ENCODE measurements at regions not wholly inside any gene's neighbourhood (a gene's known extent, or its start where the extent isn't known, plus 50 kb on each side); places are given as distances from the start of the nearest gene placed in this dataset.
"Not testable (repeated sequence)": the region's sequence is repeated elsewhere in the genome, so short reads cannot be mapped to it uniquely, and the experiment has no call there.

GRCh38 chr10:94125856-94126255 is 132.1 kb downstream of the PLCE1 start:
- Mint-ChIP-seq H3K27ac (no peak overlapping the region), H3K27me3 (no peaks in the 10 kb centered on the region), H3K4me1 (no peaks in the 10 kb centered on the region), H3K9me3 (no peaks in the 10 kb centered on the region), H3K36me3 (no peaks in the 10 kb centered on the region), H3K4me3 (no peak overlapping the region)
- CTCF ChIA-PET, result no interaction called here
- DNase-seq, result no peak

- Mint-ChIP-seq H3K36me3 (no peaks in the 10 kb centered on the region), H3K27ac (no peak overlapping the region)
Measured at GRCh38 chr10:94129393-94130130, 135.8 kb downstream of the PLCE1 start.

GRCh38 chr10:94131885-94132284 is 138.2 kb downstream of the PLCE1 start:
- H3K9me3 Mint-ChIP-seq, result no peaks in the 10 kb centered on the region
- H3K4me1 Mint-ChIP-seq, result no peaks in the 10 kb centered on the region
- H3K36me3 Mint-ChIP-seq, result no peaks in the 10 kb centered on the region
- H3K27me3 Mint-ChIP-seq, result no peaks in the 10 kb centered on the region
- CTCF ChIA-PET, result no interaction called here
- H3K27ac Mint-ChIP-seq, result no peak overlapping the region
- no peak overlapping the region for H3K4me3 Mint-ChIP-seq
- no peak for DNase-seq

More at GRCh38 chr10:94129393-94130130, 135.8 kb downstream of the PLCE1 start:
- Mint-ChIP-seq H3K9me3 (no peaks in the 10 kb centered on the region), H3K4me1 (no peaks in the 10 kb centered on the region), H3K27me3 (no peaks in the 10 kb centered on the region), H3K4me3 (no peak overlapping the region)
- CTCF ChIA-PET, result no interaction called here
- DNase-seq, result no peak

GRCh38 chr10:94133239-94133638 is 139.5 kb downstream of the PLCE1 start:
- no peak overlapping the region for H3K27ac Mint-ChIP-seq
- H3K36me3 Mint-ChIP-seq, result no peaks in the 10 kb centered on the region
- H3K4me3 Mint-ChIP-seq, result no peak overlapping the region
- no peaks in the 10 kb centered on the region for H3K27me3 Mint-ChIP-seq
- CTCF ChIA-PET, result no interaction called here
- DNase-seq, result no peak
- no peaks in the 10 kb centered on the region for H3K9me3 Mint-ChIP-seq
- H3K4me1 Mint-ChIP-seq, result no peaks in the 10 kb centered on the region

GRCh38 chr10:94137747-94138146 is 144.0 kb downstream of the PLCE1 start:
- Mint-ChIP-seq H3K9me3 (no peaks in the 10 kb centered on the region), H3K27ac (no peak overlapping the region), H3K4me1 (no peaks in the 10 kb centered on the region), H3K27me3 (no peaks in the 10 kb centered on the region), H3K36me3 (no peaks in the 10 kb centered on the region), H3K4me3 (no peak overlapping the region)
- DNase-seq, result no peak
- CTCF ChIA-PET, result no interaction called here

GRCh38 chr10:94138391-94138790 is 144.7 kb downstream of the PLCE1 start:
- no peak overlapping the region for H3K4me3 Mint-ChIP-seq
- CTCF ChIA-PET, result no interaction called here
- no peaks in the 10 kb centered on the region for H3K36me3 Mint-ChIP-seq
- DNase-seq, result no peak
- H3K27me3 Mint-ChIP-seq, result no peaks in the 10 kb centered on the region
- no peak overlapping the region for H3K27ac Mint-ChIP-seq
- H3K4me1 Mint-ChIP-seq, result no peaks in the 10 kb centered on the region
- H3K9me3 Mint-ChIP-seq, result no peaks in the 10 kb centered on the region

- no peak for DNase-seq
- CTCF ChIA-PET, result no interaction called here
- H3K4me3 Mint-ChIP-seq, result no peak overlapping the region
- no peaks in the 10 kb centered on the region for H3K36me3 Mint-ChIP-seq
- no peak overlapping the region for H3K27ac Mint-ChIP-seq
- H3K4me1 Mint-ChIP-seq, result no peaks in the 10 kb centered on the region
- H3K9me3 Mint-ChIP-seq, result no peaks in the 10 kb centered on the region
- H3K27me3 Mint-ChIP-seq, result no peaks in the 10 kb centered on the region
Measured at GRCh38 chr10:94143261-94143660, 149.5 kb downstream of the PLCE1 start.

- Mint-ChIP-seq H3K4me1 (no peaks in the 10 kb centered on the region), H3K36me3 (no peaks in the 10 kb centered on the region), H3K27ac (no peak overlapping the region), H3K9me3 (no peaks in the 10 kb centered on the region), H3K27me3 (no peaks in the 10 kb centered on the region), H3K4me3 (no peak overlapping the region)
- no peak for DNase-seq
- CTCF ChIA-PET, result no interaction called here
Measured at GRCh38 chr10:94146313-94146712, 152.6 kb downstream of the PLCE1 start.

- CTCF ChIA-PET, result no interaction called here
Measured at GRCh38 chr10:94146746-94147145, 153.0 kb downstream of the PLCE1 start.

GRCh38 chr10:94149702-94150101 is 156.0 kb downstream of the PLCE1 start:
- H3K4me3 Mint-ChIP-seq, result no peak overlapping the region
- H3K4me1 Mint-ChIP-seq, result no peaks in the 10 kb centered on the region
- no peaks in the 10 kb centered on the region for H3K27me3 Mint-ChIP-seq
- H3K36me3 Mint-ChIP-seq, result no peaks in the 10 kb centered on the region
- no peak for DNase-seq
- no peaks in the 10 kb centered on the region for H3K9me3 Mint-ChIP-seq
- CTCF ChIA-PET, result no interaction called here
- H3K27ac Mint-ChIP-seq, result no peak overlapping the region

More at GRCh38 chr10:94146746-94147145, 153.0 kb downstream of the PLCE1 start:
- no peaks in the 10 kb centered on the region for H3K36me3 Mint-ChIP-seq
- H3K4me1 Mint-ChIP-seq, result no peaks in the 10 kb centered on the region
- H3K27ac Mint-ChIP-seq, result no peak overlapping the region
- no peak overlapping the region for H3K4me3 Mint-ChIP-seq
- no peak for DNase-seq
- no peaks in the 10 kb centered on the region for H3K9me3 Mint-ChIP-seq
- H3K27me3 Mint-ChIP-seq, result no peaks in the 10 kb centered on the region

GRCh38 chr10:94150541-94151184 is 156.9 kb downstream of the PLCE1 start:
- CTCF ChIA-PET, result no interaction called here
- Mint-ChIP-seq H3K27ac (no peak overlapping the region), H3K36me3 (no peaks in the 10 kb centered on the region), H3K4me3 (no peak overlapping the region), H3K27me3 (no peaks in the 10 kb centered on the region), H3K9me3 (no peaks in the 10 kb centered on the region), H3K4me1 (no peaks in the 10 kb centered on the region)
- no peak for DNase-seq

GRCh38 chr10:94155722-94156271 is 162.1 kb downstream of the PLCE1 start:
- H3K36me3 Mint-ChIP-seq, result no peaks in the 10 kb centered on the region
- H3K4me1 Mint-ChIP-seq, result no peaks in the 10 kb centered on the region
- CTCF ChIA-PET, result no interaction called here
- no peak overlapping the region for H3K4me3 Mint-ChIP-seq
- H3K27ac Mint-ChIP-seq, result no peak overlapping the region
- no peak for DNase-seq
- H3K27me3 Mint-ChIP-seq, result no peaks in the 10 kb centered on the region
- H3K9me3 Mint-ChIP-seq, result no peaks in the 10 kb centered on the region

- Mint-ChIP-seq H3K36me3 (no peaks in the 10 kb centered on the region), H3K9me3 (no peaks in the 10 kb centered on the region), H3K4me3 (no peak overlapping the region), H3K4me1 (no peaks in the 10 kb centered on the region), H3K27me3 (no peaks in the 10 kb centered on the region), H3K27ac (no peak overlapping the region)
- CTCF ChIA-PET, result no interaction called here
- DNase-seq, result no peak
Measured at GRCh38 chr10:94156453-94156852, 162.7 kb downstream of the PLCE1 start.

- H3K27ac Mint-ChIP-seq, H3K36me3 Mint-ChIP-seq, DNase-seq, H3K27me3 Mint-ChIP-seq, H3K9me3 Mint-ChIP-seq, H3K4me1 Mint-ChIP-seq, H3K4me3 Mint-ChIP-seq, CTCF ChIA-PET: not testable (repeated sequence)
Measured at GRCh38 chr10:94165158-94165611, 171.5 kb downstream of the PLCE1 start.

- Mint-ChIP-seq H3K4me3 (no peak overlapping the region), H3K27me3 (no peaks in the 10 kb centered on the region), H3K27ac (no peak overlapping the region), H3K9me3 (no peaks in the 10 kb centered on the region), H3K4me1 (no peaks in the 10 kb centered on the region), H3K36me3 (no peaks in the 10 kb centered on the region)
- no peak for DNase-seq
- CTCF ChIA-PET, result no interaction called here
Measured at GRCh38 chr10:94172332-94172731, 178.6 kb downstream of the PLCE1 start.
